Astrocyte of the spinal cord (primary cell): ENCODE measurements at regions not wholly inside any gene's neighbourhood (a gene's known extent, or its start where the extent isn't known, plus 50 kb on each side); places are given as distances from the start of the nearest gene placed in this dataset.
A peak's percentile ranks its signal among the peaks of the same experiment; 100 is the strongest.

ENCODE experiments used
- DNase-seq: peaks from one replicate; pipeline ENCODE4 v3.0.0; 2011; ENCODE audit warnings: low read depth, low spot score
- H3K4me3 ChIP-seq: 2 replicates; pipeline ENCODE4 v1.5.1; 2011; ENCODE audit warnings: low read depth, mild to moderate bottlenecking, low read length, moderate library complexity
- in situ Hi-C: cut with HindIII; loops from 2 replicates; pipeline ENCODE4 v1.10.0; 2017; ENCODE audit warnings: low sequenced_read_pairs
- TF ChIP-seq, protein P1 (sequence below): IDR thresholded peaks from 2 replicates; pipeline ENCODE4 v1.5.1; 2012; ENCODE audit warnings: low read depth, mild to moderate bottlenecking, low read length, inconsistent platforms

DNA sequence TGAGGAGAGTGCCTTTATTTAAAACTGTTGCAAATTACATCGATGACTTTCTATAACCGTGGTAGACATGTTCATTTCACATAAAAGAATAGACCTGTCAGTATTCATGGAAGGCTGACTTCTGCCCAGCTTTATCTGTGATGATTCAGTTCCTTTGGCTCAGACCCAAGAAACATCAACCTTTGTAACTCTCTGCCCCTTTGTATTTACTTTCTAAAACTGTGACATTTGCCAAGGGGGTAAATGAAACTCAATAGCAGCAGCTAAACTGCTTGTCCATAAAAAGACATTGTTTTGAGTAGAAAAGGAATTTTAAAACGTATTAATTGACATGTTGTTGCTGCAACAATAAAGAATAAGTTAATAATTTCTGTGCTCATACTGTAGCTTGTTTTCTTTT is 137.8 kb upstream of the ANKH start:
- in situ Hi-C loops: no loop called here
- peak; percentile 87 for DNase-seq
- H3K4me3 ChIP-seq: no peak overlapping the region
- TF ChIP-seq, protein P1, sequence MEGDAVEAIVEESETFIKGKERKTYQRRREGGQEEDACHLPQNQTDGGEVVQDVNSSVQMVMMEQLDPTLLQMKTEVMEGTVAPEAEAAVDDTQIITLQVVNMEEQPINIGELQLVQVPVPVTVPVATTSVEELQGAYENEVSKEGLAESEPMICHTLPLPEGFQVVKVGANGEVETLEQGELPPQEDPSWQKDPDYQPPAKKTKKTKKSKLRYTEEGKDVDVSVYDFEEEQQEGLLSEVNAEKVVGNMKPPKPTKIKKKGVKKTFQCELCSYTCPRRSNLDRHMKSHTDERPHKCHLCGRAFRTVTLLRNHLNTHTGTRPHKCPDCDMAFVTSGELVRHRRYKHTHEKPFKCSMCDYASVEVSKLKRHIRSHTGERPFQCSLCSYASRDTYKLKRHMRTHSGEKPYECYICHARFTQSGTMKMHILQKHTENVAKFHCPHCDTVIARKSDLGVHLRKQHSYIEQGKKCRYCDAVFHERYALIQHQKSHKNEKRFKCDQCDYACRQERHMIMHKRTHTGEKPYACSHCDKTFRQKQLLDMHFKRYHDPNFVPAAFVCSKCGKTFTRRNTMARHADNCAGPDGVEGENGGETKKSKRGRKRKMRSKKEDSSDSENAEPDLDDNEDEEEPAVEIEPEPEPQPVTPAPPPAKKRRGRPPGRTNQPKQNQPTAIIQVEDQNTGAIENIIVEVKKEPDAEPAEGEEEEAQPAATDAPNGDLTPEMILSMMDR: no peak

DNA sequence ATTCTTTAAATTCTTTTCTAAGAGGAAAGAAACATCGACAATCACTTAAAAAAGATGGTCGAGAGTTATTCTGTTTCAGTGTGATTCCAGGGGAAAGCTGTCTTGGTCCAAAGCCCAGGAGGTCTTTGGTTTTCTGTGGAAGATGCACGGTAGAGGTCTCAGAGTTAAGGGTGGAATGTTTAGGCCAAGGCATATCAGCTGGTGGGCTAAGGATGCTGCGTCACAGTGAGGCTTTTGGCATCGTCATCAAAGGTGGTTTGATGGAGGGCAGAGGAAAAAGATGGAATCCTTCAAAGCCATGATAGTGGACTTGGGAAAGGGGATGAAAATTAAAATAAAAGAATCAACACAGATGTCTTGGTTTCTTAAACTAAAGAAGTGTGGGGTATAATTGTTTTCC is 137.3 kb upstream of the ANKH start:
- peak; percentile 88 for DNase-seq
- in situ Hi-C loops: no loop called here
- no peak overlapping the region for H3K4me3 ChIP-seq
- TF ChIP-seq, protein P1: no peak

- TF ChIP-seq, protein P1: no peak
- no peak overlapping the region for H3K4me3 ChIP-seq
- in situ Hi-C loops: no loop called here
- peak; percentile 99 for DNase-seq
Observed at GRCh38 chr5:15008476-15008875, 136.9 kb upstream of the ANKH start.

DNA sequence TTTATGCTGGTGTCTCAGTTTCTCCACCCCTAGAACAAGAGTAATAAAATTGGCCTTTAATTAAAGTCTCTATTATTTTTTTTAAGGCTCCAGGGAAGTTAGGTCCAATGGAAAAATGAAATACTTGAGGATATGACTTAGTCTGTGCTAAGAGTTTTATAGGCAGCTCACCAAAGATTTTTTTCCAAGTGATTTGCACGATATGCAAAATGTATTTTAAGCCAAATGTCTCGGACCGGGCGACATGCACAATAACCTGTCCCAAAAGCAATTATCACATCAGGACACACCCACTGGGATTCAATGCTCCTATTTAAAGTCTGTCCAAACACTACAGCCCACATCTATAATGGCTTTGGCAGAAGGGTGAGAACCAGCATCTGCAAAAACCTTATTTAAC is 136.1 kb upstream of the ANKH start:
- peak; percentile 17 for DNase-seq
- in situ Hi-C loops: no loop called here
- no peak overlapping the region for H3K4me3 ChIP-seq
- TF ChIP-seq, protein P1: no peak

GRCh38 chr5:15004506-15004905 is 132.9 kb upstream of the ANKH start:
- in situ Hi-C loops: no loop called here
- peak; percentile 33 for DNase-seq
- no peak overlapping the region for H3K4me3 ChIP-seq
- TF ChIP-seq, protein P1: no peak

DNA sequence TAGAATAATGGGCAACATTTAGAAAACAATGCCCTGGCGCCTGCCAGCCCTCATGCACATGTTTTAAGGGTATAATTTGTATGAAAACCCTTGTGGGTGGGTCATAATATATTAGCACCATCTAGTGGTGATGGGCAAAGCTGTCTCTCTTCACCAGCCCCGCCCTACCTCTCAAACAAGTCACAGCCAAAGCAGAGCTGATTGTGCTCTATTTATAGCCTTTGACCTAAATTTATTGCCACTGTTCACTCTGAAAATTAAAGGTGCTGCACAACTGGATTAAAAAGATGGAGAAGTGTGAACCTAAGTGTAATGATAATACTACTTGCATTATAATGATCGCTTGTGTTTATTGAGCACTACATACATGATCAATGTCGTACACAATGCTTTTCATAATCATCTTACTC is 131.9 kb upstream of the ANKH start:
- no peak overlapping the region for H3K4me3 ChIP-seq
- in situ Hi-C loops: no loop called here
- TF ChIP-seq, protein P1: peak; percentile 80
- DNase-seq: peak; percentile 82

DNA sequence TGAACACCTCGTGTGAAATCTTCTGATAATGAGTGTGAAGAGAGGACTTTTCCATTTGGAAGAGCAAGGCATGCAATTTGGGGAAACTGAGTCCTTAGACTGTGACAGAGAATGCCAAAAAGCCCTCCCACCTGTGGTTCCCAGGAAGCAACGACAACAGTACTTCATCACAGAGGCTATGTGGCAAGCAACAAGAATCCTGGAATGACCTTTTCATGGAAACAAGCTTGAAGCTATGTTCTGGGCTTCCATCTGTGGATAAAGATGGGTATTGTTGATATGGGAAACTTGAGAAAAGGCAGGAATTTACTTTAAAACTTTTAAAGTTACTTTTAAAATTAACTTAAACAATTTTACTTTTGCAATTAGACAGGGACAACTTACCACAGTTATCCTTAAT is 131.2 kb upstream of the ANKH start:
- H3K4me3 ChIP-seq: no peak overlapping the region
- TF ChIP-seq, protein P1: no peak
- in situ Hi-C loops: no loop called here
- no peak for DNase-seq
